CD14-positive monocyte (primary cell): ENCODE measurements at regions not wholly inside any gene's neighbourhood (a gene's known extent, or its start where the extent isn't known, plus 50 kb on each side); places are given as distances from the start of the nearest gene placed in this dataset.
"Not testable (repeated sequence)": the region's sequence is repeated elsewhere in the genome, so short reads cannot be mapped to it uniquely, and the experiment has no call there.

Experiments used
- DNase-seq, 3 donors: peaks; one replicate each; pipeline ENCODE4 v3.0.0-alpha.2; 2011 to 2022
- H2AFZ ChIP-seq: 2 replicates; pipeline ENCODE4 v1.6.0; 2012; ENCODE audit warnings: mild to moderate bottlenecking, low read depth, low read length, inconsistent platforms; ENCODE audit not compliant: insufficient read depth, poor library complexity, severe bottlenecking
- H3K27ac ChIP-seq, 2 donors: 1 replicate in 1 of 2; 2 replicates in 1 of 2; pipeline ENCODE4 v1.5.1; 2012 to 2013; ENCODE audit warnings: low read length in 2 of 2, control low read depth in 1 of 2, inconsistent platforms in 1 of 2, low read depth in 1 of 2, mild to moderate bottlenecking in 1 of 2
- H3K27me3 ChIP-seq, 2 donors: one replicate each; pipeline versions ENCODE4 v1.6.0 to v1.6.1; 2011 to 2013; ENCODE audit warnings: low read length in 2 of 2; ENCODE audit not compliant: control insufficient read depth in 2 of 2, insufficient read depth in 2 of 2
- H3K36me3 ChIP-seq, 2 donors: replicated peaks in 1 of 2; 1 replicate in 1 of 2; 2 replicates in 1 of 2; pipeline versions ENCODE4 v1.5.1 to v1.6.1; 2012 to 2013; ENCODE audit warnings: low read length in 2 of 2, control low read depth in 1 of 2, inconsistent platforms in 1 of 2, mild to moderate bottlenecking in 1 of 2; ENCODE audit not compliant: insufficient read depth in 2 of 2, control insufficient read depth in 1 of 2
- H3K4me1 ChIP-seq, 2 donors: 1 replicate in 1 of 2; 2 replicates in 1 of 2; pipeline versions ENCODE4 v1.5.1 to v1.6.1; 2012 to 2013; ENCODE audit warnings: low read length in 2 of 2, control low read depth in 1 of 2, inconsistent platforms in 1 of 2, mild to moderate bottlenecking in 1 of 2, moderate library complexity in 1 of 2; ENCODE audit not compliant: insufficient read depth in 2 of 2, control insufficient read depth in 1 of 2
- H3K4me2 ChIP-seq: replicated peaks from 2 replicates; pipeline ENCODE3; 2012; ENCODE audit warnings: low read length, moderate library complexity, mild to moderate bottlenecking; ENCODE audit not compliant: poor library complexity, severe bottlenecking; ENCODE audit errors: extremely low read depth
- H3K4me3 ChIP-seq, 3 experiments: fragments of 200-600 bp in 1 of 3; sonication (generic) in 1 of 3; replicated peaks in 1 of 3; 1 replicate in 2 of 3; 2 replicates in 1 of 3; pipeline ENCODE4 v1.5.1; 2011 to 2013; ENCODE audit warnings: low read length in 3 of 3, mild to moderate bottlenecking in 3 of 3, control low read depth in 2 of 3, low read depth in 2 of 3, inconsistent platforms in 1 of 3, moderate library complexity in 1 of 3
- H3K79me2 ChIP-seq: 2 replicates; pipeline ENCODE4 v1.6.0; 2012; ENCODE audit warnings: mild to moderate bottlenecking, control low read depth, inconsistent platforms, low read length, moderate library complexity; ENCODE audit not compliant: insufficient read depth
- H3K9ac ChIP-seq: 2 replicates; pipeline ENCODE4 v1.6.0; 2017; ENCODE audit warnings: low read length, mild to moderate bottlenecking; ENCODE audit not compliant: insufficient read depth, poor library complexity, severe bottlenecking
- H3K9me3 ChIP-seq, 2 donors: replicated peaks in 1 of 2; 1 replicate in 1 of 2; 2 replicates in 1 of 2; pipeline versions ENCODE4 v1.5.1 to v1.6.1; 2012 to 2013; ENCODE audit warnings: low read length in 2 of 2, control low read depth in 1 of 2; ENCODE audit not compliant: control insufficient read depth in 1 of 2, insufficient read depth in 1 of 2
- H4K20me1 ChIP-seq: 2 replicates; pipeline ENCODE4 v1.6.0; 2012; ENCODE audit warnings: mild to moderate bottlenecking, low read length, control low read depth, moderate library complexity; ENCODE audit not compliant: insufficient read depth
- H3K27ac Mint-ChIP-seq, 7 donors: one replicate each; pipeline ENCODE4 v1.8.0; 2020; ENCODE audit warnings: mild to moderate bottlenecking in 7 of 7, mixed read lengths in 7 of 7, moderate library complexity in 6 of 7, inconsistent platforms in 2 of 7
- H3K27me3 Mint-ChIP-seq, 3 donors: one replicate each; pipeline ENCODE4 v1.8.0; 2021 to 2022; ENCODE audit warnings: low read depth in 3 of 3, mild to moderate bottlenecking in 3 of 3, mixed read lengths in 3 of 3, moderate library complexity in 3 of 3, inconsistent platforms in 1 of 3
- H3K36me3 Mint-ChIP-seq, 2 donors: one replicate each; pipeline ENCODE4 v1.8.0; 2020; ENCODE audit warnings: mixed read lengths in 2 of 2, inconsistent platforms in 1 of 2, mild to moderate bottlenecking in 1 of 2
- H3K4me1 Mint-ChIP-seq: one replicate; pipeline ENCODE4 v1.8.0; 2020; ENCODE audit warnings: mild to moderate bottlenecking, mixed read lengths
- H3K4me3 Mint-ChIP-seq, 2 donors: one replicate each; pipeline ENCODE4 v1.8.0; 2020; ENCODE audit warnings: mild to moderate bottlenecking in 2 of 2, mixed read lengths in 2 of 2, moderate library complexity in 1 of 2
- H3K9me3 Mint-ChIP-seq, 7 donors: one replicate each; pipeline ENCODE4 v1.8.0; 2020 to 2022; ENCODE audit warnings: mixed read lengths in 7 of 7, mild to moderate bottlenecking in 6 of 7, moderate library complexity in 6 of 7, inconsistent platforms in 2 of 7
- CTCF ChIP-seq: fragments of 200-600 bp; IDR thresholded peaks from one replicate; pipeline ENCODE4 v1.8.0; 2022; ENCODE audit warnings: antibody characterized with exemption, mild to moderate bottlenecking
- WGBS: methylation state at CpG from one replicate; pipeline ENCODE4 v1.1.5; 2013; ENCODE audit warnings: missing lambda C conversion rate; ENCODE audit not compliant: insufficient coverage; 5-methylcytosine and 5-hydroxymethylcytosine counted together
- intact Hi-C, 2 donors: fragments of 100-400 bp; cut with micrococcal nuclease; formaldehyde crosslinking; loops; one replicate each; pipeline versions ENCODE4 v1.15.0 to v1.15.1; 2023

DNA sequence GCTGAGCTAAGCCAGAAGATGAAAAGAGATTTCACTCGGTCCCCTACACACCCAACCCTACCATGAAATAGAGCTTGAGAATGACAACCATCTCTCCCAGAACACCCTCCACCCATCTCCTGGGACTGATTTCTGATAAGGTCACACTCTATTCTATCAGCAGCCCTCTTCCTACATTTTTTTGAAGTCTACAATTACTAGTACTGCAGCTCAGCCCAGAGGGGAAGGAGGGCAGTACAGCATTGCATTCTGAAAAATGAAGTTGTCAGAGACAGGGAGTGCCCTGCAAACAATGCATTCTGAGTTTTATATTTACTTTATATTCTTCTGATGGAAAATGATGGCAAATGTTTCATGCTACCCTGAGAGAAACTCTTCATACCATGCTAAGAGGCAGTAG, 318.5 kb downstream of the BCAT1 start:
- TF ChIP-seq CTCF: no peak
- intact Hi-C loops: no loop called here
- H3K36me3 ChIP-seq: no peaks in the 10 kb centered on the region
- no peaks in the 10 kb centered on the region for H3K36me3 Mint-ChIP-seq
- H3K9me3 ChIP-seq: no peaks in the 10 kb centered on the region
- no peaks in the 10 kb centered on the region for H3K4me1 ChIP-seq
- H2AFZ ChIP-seq: no peak overlapping the region
- H3K4me3 ChIP-seq: no peak overlapping the region
- no peaks in the 10 kb centered on the region for H4K20me1 ChIP-seq
- no peaks in the 10 kb centered on the region for H3K4me1 Mint-ChIP-seq
- peaks cover 0 to 3% (median 0%) of the 10 kb centered on the region in 7 donors for H3K9me3 Mint-ChIP-seq
- no peak overlapping the region for H3K9ac ChIP-seq
- DNase-seq: no peak
- H3K4me2 ChIP-seq: no peak overlapping the region
- H3K27ac Mint-ChIP-seq: no peak overlapping the region
- H3K79me2 ChIP-seq: no peaks in the 10 kb centered on the region
- H3K27ac ChIP-seq: no peak overlapping the region
- peaks cover 0 to 2% (median 1%) of the 10 kb centered on the region in 3 donors for H3K27me3 Mint-ChIP-seq
- no peaks in the 10 kb centered on the region for H3K27me3 ChIP-seq
- H3K4me3 Mint-ChIP-seq: no peak overlapping the region
- 100% methylated on average over 1 of the region's 1 CpG for WGBS

- Mint-ChIP-seq H3K4me3 (no peak overlapping the region), H3K9me3 (peaks cover 0 to 18% (median 5%) of the 10 kb centered on the region in 7 donors), H3K36me3 (no peaks in the 10 kb centered on the region), H3K27ac (no peak overlapping the region), H3K4me1 (no peaks in the 10 kb centered on the region), H3K27me3 (peaks cover 2% of the 10 kb centered on the region in 3 donors)
- Histone ChIP-seq H3K9me3 (peaks cover 0 to 5% of the 10 kb centered on the region in 2 donors), H3K79me2 (no peaks in the 10 kb centered on the region), H3K9ac (no peak overlapping the region), H3K4me2 (no peak overlapping the region), H3K27ac (no peak overlapping the region), H2AFZ (no peak overlapping the region), H3K4me3 (no peak overlapping the region), H4K20me1 (no peaks in the 10 kb centered on the region), H3K36me3 (no peaks in the 10 kb centered on the region), H3K27me3 (no peaks in the 10 kb centered on the region), H3K4me1 (no peaks in the 10 kb centered on the region)
- intact Hi-C loops: no loop called here
- WGBS: 83% methylated on average over 2 of the region's 2 CpGs
- TF ChIP-seq CTCF: no peak
- DNase-seq: no peak
Observed at GRCh38 chr12:24625103-24625502, 323.8 kb downstream of the BCAT1 start.

- H3K27me3 Mint-ChIP-seq, H3K4me3 ChIP-seq, DNase-seq, H3K4me1 ChIP-seq, H3K27ac Mint-ChIP-seq, H3K4me1 Mint-ChIP-seq, H3K79me2 ChIP-seq, H3K36me3 Mint-ChIP-seq, H3K9ac ChIP-seq, H3K27ac ChIP-seq, H3K4me2 ChIP-seq, intact Hi-C loops, H2AFZ ChIP-seq, H3K27me3 ChIP-seq, H3K4me3 Mint-ChIP-seq, H3K9me3 ChIP-seq, H3K36me3 ChIP-seq, H4K20me1 ChIP-seq: not testable (repeated sequence)
- WGBS: 93% methylated on average over 2 of the region's 6 CpGs
- peaks cover 0 to 17% (median 4%) of the 10 kb centered on the region in 7 donors for H3K9me3 Mint-ChIP-seq
Observed at GRCh38 chr12:24619954-24620353, 328.9 kb downstream of the BCAT1 start.
